Ovary (tissue), 3 donors: ENCODE measurements at regions not wholly inside any gene's neighbourhood (a gene's known extent, or its start where the extent isn't known, plus 50 kb on each side); places are given as distances from the start of the nearest gene placed in this dataset.

Experiments
- CTCF ChIP-seq, 3 donors: fragments of 450-650 bp in 2 of 3; fragments of 200-600 bp in 1 of 3; IDR thresholded peaks; one replicate each; pipeline versions ENCODE4 v1.5.1 to v1.8.0; 2016 to 2022; ENCODE audit warnings: antibody characterized with exemption in 3 of 3, mild to moderate bottlenecking in 1 of 3
- POLR2A ChIP-seq: fragments of 450-650 bp; IDR thresholded peaks from one replicate; pipeline ENCODE4 v1.6.1; 2017; ENCODE audit warnings: antibody characterized with exemption, mild to moderate bottlenecking, moderate library complexity
- donor health status: DM: no; HTN: no; CAD: no.

- TF ChIP-seq POLR2A (no peak), CTCF (IDR thresholded peaks at IDR 0.05) (no peak)
These were observed 94.7 kb upstream of the GPM6B start for GRCh38 chrX:13911586-13911985.
